Peyer's patch (tissue), 4 donors: ENCODE measurements at regions not wholly inside any gene's neighbourhood (a gene's known extent, or its start where the extent isn't known, plus 50 kb on each side); places are given as distances from the start of the nearest gene placed in this dataset.

Source experiments
- DNase-seq, 3 donors: peaks; one replicate each; pipeline ENCODE4 v3.0.0-alpha.2; 2017 to 2019
- H3K27ac ChIP-seq, 4 donors: fragments of 200-600 bp; sonication (generic); one replicate each; pipeline ENCODE4 v1.5.1; 2016 to 2019
- H3K27me3 ChIP-seq, 2 donors: fragments of 200-600 bp; sonication (generic); one replicate each; pipeline ENCODE4 v1.5.1; 2019
- H3K36me3 ChIP-seq, 3 donors: fragments of 200-600 bp; sonication (generic); one replicate each; pipeline ENCODE4 v1.5.1; 2016 to 2019
- H3K4me1 ChIP-seq, 4 donors: fragments of 200-600 bp; sonication (generic); one replicate each; pipeline ENCODE4 v1.5.1; 2016 to 2019
- H3K4me3 ChIP-seq, 4 donors: fragments of 200-600 bp; sonication (generic); 1 replicate in 3 of 4; 2 replicates in 1 of 4; pipeline ENCODE4 v1.5.1; 2016 to 2019; ENCODE audit warnings: mild to moderate bottlenecking in 1 of 4
- H3K9me3 ChIP-seq, 4 donors: fragments of 200-600 bp; sonication (generic); one replicate each; pipeline ENCODE4 v1.5.1; 2016 to 2019; ENCODE audit warnings: mild to moderate bottlenecking in 1 of 4
- POLR2A ChIP-seq, 2 donors: fragments of 450-650 bp; IDR thresholded peaks; one replicate each; pipeline ENCODE4 v1.5.1; 2017; ENCODE audit warnings: antibody characterized with exemption in 2 of 2, mild to moderate bottlenecking in 2 of 2, moderate library complexity in 2 of 2
- TF ChIP-seq, protein P1 (sequence below), 6 experiments: fragments of 450-650 bp in 4 of 6; fragments of 200-600 bp in 2 of 6; sonication (generic) in 1 of 6; IDR thresholded peaks; one replicate each; pipeline ENCODE4 v1.5.1; 2017 to 2019; ENCODE audit warnings: antibody characterized with exemption in 6 of 6, mild to moderate bottlenecking in 3 of 6, moderate library complexity in 1 of 6

DNA sequence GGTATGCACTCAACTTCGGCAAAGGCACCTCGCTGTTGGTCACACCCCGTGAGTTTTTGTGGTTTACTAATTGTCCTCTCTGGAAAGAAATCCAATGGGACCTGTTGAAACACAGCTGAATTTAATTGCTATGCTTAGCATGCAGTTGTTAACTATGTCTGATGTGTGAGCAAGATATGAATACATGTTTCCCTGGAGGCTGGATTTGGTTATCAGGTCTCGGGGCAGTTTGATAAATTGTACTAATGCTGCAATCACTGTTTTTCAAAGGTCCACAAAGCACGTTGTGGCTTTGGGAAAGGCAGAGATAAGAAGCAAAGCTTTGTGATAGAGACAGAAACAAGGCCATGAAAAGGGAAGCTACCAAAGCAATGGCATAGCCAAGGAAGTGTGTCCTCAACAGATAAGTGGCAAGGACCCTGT lies 91.3 kb downstream of the DAD1 start:
- DNase-seq: no peak
- Histone ChIP-seq H3K27ac (peak overlapping the region in 3 of 4 donors; percentile 30 to 75 (median 62)), H3K4me3 (peak overlapping the region in 1 of 4 donors; percentile 3), H3K4me1 (no peaks in the 10 kb centered on the region), H3K27me3 (no peaks in the 10 kb centered on the region), H3K36me3 (no peaks in the 10 kb centered on the region), H3K9me3 (no peaks in the 10 kb centered on the region)
- TF ChIP-seq, protein P1, sequence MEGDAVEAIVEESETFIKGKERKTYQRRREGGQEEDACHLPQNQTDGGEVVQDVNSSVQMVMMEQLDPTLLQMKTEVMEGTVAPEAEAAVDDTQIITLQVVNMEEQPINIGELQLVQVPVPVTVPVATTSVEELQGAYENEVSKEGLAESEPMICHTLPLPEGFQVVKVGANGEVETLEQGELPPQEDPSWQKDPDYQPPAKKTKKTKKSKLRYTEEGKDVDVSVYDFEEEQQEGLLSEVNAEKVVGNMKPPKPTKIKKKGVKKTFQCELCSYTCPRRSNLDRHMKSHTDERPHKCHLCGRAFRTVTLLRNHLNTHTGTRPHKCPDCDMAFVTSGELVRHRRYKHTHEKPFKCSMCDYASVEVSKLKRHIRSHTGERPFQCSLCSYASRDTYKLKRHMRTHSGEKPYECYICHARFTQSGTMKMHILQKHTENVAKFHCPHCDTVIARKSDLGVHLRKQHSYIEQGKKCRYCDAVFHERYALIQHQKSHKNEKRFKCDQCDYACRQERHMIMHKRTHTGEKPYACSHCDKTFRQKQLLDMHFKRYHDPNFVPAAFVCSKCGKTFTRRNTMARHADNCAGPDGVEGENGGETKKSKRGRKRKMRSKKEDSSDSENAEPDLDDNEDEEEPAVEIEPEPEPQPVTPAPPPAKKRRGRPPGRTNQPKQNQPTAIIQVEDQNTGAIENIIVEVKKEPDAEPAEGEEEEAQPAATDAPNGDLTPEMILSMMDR (IDR thresholded peaks at IDR 0.05): no peak
- no peak for TF ChIP-seq POLR2A (IDR thresholded peaks at IDR 0.05)

DNA sequence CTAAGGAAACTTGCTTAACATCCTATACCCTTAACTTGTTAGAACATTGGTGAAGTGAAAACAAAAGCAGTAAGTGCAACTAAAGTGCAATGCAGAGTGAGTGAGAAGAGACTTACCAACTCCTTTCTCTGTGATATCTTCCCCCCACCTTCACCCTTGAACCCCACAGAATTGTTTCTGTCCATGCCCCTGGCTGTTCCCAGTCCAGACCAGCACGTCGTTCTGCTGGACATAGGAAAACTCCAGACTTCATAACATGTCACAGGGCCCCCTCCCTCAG lies 91.9 kb downstream of the DAD1 start:
- Histone ChIP-seq H3K27me3 (no peaks in the 10 kb centered on the region), H3K27ac (peak overlapping the region in 3 of 4 donors; percentile 30 to 75 (median 62)), H3K36me3 (no peaks in the 10 kb centered on the region), H3K9me3 (no peaks in the 10 kb centered on the region), H3K4me1 (no peaks in the 10 kb centered on the region), H3K4me3 (peak overlapping the region in 1 of 4 donors; percentile 3)
- no peak for TF ChIP-seq POLR2A (IDR thresholded peaks at IDR 0.05)
- TF ChIP-seq, protein P1 (IDR thresholded peaks at IDR 0.05): no peak
- DNase-seq: no peak

DNA sequence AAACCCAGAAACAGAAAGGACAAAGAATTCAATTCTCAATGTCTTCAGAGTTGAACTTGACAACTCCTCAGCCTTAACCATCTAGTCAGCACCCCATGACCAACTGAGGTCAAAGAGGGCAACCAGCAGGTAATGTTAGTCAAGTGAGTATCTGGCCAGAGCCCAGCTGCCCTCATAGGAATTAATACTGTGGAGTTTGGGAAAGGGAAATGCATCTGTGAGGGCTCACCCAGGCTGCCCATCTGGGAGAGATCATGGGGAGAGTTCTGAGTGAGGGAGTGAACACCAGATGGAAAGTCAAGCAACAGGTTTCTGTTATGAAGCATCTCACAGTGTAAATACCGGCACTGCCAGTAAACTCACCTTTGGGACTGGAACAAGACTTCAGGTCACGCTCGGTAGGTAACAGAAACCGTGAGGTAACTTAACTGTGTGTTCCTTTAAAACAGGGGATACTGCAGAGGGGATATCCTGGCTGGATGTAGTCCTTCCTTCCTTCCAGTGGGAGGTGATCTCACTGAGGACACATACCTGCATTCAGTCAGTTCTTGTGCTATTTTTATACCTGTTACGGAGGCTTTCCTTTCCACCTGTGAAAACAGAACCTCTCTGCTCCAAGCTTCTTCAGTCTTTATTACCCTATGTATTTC lies 94.4 kb downstream of the DAD1 start:
- H3K4me3 ChIP-seq: no peak overlapping the region
- peak in 1 of 3 donors; percentile 34 for DNase-seq
- H3K36me3 ChIP-seq: no peaks in the 10 kb centered on the region
- no peaks in the 10 kb centered on the region for H3K4me1 ChIP-seq
- H3K27me3 ChIP-seq: no peaks in the 10 kb centered on the region
- TF ChIP-seq POLR2A (IDR thresholded peaks at IDR 0.05): no peak
- TF ChIP-seq, protein P1 (IDR thresholded peaks at IDR 0.05): no peak
- peak overlapping the region in 3 of 4 donors; percentile 52 to 75 (median 62) for H3K27ac ChIP-seq
- no peaks in the 10 kb centered on the region for H3K9me3 ChIP-seq

DNA sequence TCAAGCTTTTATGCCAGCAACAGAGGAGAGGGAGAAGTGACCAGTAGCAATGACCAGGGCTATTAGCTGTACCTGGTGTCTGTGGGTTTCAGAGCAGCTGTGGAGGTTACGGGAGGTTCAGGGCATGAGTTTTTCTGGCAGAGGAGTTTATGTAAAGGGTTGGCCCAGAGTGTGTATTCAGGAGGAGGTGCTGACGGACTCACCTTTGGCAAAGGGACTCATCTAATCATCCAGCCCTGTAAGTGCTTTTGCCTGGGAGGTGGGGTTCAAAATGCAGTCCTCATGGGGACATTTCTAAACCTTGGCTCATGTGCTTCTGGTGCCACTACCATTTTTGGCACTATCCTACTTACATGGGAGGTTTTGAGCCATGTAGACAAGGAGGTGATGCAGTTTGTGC lies 95.3 kb downstream of the DAD1 start:
- H3K27ac ChIP-seq: peak overlapping the region in 3 of 4 donors; percentile 52 to 75 (median 62)
- H3K36me3 ChIP-seq: no peaks in the 10 kb centered on the region
- H3K9me3 ChIP-seq: no peaks in the 10 kb centered on the region
- TF ChIP-seq, protein P1 (IDR thresholded peaks at IDR 0.05): no peak
- TF ChIP-seq POLR2A (IDR thresholded peaks at IDR 0.05): no peak
- no peaks in the 10 kb centered on the region for H3K27me3 ChIP-seq
- no peak overlapping the region for H3K4me3 ChIP-seq
- DNase-seq: no peak
- H3K4me1 ChIP-seq: no peaks in the 10 kb centered on the region

DNA sequence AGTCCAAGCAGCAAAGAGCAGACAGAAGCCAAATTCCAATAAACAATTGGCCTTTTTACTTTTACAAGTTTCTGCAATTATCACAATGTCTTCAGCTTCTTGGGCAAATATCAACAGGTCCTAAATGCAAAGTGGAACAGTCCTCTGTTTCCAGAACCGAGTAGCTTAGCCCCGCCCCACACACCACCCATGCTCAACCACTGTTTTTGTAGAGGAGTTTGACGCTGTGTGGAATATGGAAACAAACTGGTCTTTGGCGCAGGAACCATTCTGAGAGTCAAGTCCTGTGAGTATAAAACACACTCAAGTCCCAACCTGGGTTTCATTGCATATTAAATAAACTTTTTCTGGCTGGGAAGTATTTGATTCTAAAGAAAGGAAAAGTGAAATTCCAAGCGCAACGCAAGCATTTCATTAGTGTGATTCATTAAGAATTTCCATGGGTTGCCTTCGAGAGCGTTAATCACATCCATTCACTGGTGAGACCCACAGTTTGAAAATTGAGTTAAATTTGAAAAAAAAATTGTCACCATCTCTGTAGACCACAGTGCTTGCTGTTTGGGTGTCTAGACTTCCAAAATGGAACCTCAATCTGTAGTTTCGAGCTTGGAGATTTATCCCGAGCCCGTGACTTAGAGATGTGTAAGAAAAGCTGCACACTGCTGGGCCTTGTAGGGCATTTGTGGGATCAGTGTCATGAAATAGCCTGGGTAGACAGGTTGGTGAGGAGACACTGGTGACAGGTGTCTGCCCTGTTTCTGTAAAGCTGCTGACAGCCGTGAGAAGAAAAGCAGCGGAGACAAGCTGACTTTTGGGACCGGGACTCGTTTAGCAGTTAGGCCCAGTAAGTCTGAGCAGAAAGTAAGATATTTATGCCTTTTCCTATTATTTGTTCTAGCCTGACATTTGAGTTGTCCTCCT lies 96.1 kb downstream of the DAD1 start:
- Histone ChIP-seq H3K9me3 (no peaks in the 10 kb centered on the region), H3K27ac (peak overlapping the region in 3 of 4 donors; percentile 52 to 75 (median 62)), H3K4me1 (no peaks in the 10 kb centered on the region), H3K36me3 (no peaks in the 10 kb centered on the region), H3K27me3 (no peaks in the 10 kb centered on the region), H3K4me3 (peak overlapping the region in 1 of 4 donors; percentile 6)
- peak in 2 of 3 donors; percentile 61 to 64 for DNase-seq
- TF ChIP-seq, protein P1 (IDR thresholded peaks at IDR 0.05): no peak
- no peak for TF ChIP-seq POLR2A (IDR thresholded peaks at IDR 0.05)
